Uterus (tissue), 2 donors: ENCODE measurements at regions not wholly inside any gene's neighbourhood (a gene's known extent, or its start where the extent isn't known, plus 50 kb on each side); places are given as distances from the start of the nearest gene placed in this dataset.

ENCODE experiments used
- POLR2A ChIP-seq, 2 donors: fragments of 450-650 bp; IDR thresholded peaks; one replicate each; pipeline ENCODE4 v1.6.1; 2016; ENCODE audit warnings: antibody characterized with exemption in 2 of 2, mild to moderate bottlenecking in 1 of 2, moderate library complexity in 1 of 2
- TF ChIP-seq, protein P1 (sequence below), 4 experiments: fragments of 200-600 bp in 2 of 4; fragments of 450-650 bp in 2 of 4; sonication (generic) in 2 of 4; IDR thresholded peaks; one replicate each; pipeline ENCODE4 v1.5.1; 2016 to 2019; ENCODE audit warnings: antibody characterized with exemption in 4 of 4, mild to moderate bottlenecking in 2 of 4, moderate library complexity in 1 of 4

DNA sequence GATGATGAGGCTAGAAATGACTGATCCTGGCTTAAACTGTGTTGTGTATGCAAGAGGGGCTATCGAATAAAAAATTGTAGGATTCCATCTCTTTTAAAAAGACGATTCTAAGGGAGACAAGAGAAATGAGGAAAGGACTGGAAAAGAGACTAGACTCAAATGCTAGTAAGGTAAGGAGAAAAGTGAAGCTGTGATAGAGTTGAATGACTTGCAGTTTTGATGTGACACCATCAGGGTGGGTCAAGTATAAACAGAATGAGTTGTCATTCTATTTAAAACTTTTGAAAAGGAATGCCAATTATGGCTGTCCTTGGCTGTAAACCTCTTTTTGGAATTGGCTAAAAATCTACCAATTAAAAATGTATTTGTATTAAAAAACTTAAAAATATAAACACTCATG, 184.5 kb upstream of the PHF14 start:
- TF ChIP-seq, protein P1, sequence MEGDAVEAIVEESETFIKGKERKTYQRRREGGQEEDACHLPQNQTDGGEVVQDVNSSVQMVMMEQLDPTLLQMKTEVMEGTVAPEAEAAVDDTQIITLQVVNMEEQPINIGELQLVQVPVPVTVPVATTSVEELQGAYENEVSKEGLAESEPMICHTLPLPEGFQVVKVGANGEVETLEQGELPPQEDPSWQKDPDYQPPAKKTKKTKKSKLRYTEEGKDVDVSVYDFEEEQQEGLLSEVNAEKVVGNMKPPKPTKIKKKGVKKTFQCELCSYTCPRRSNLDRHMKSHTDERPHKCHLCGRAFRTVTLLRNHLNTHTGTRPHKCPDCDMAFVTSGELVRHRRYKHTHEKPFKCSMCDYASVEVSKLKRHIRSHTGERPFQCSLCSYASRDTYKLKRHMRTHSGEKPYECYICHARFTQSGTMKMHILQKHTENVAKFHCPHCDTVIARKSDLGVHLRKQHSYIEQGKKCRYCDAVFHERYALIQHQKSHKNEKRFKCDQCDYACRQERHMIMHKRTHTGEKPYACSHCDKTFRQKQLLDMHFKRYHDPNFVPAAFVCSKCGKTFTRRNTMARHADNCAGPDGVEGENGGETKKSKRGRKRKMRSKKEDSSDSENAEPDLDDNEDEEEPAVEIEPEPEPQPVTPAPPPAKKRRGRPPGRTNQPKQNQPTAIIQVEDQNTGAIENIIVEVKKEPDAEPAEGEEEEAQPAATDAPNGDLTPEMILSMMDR (IDR thresholded peaks at IDR 0.05), result no peak
- no peak for TF ChIP-seq POLR2A (IDR thresholded peaks at IDR 0.05)
